GM23338 (cell line): ENCODE measurements at regions not wholly inside any gene's neighbourhood (a gene's known extent, or its start where the extent isn't known, plus 50 kb on each side); places are given as distances from the start of the nearest gene placed in this dataset.

ENCODE experiments used
- ATAC-seq: fragments of 200-7000 bp; cut with Tn5 transposase; 3 replicates; pipeline ENCODE4 v1.9.1; 2020
- DNase-seq: peaks from one replicate; pipeline ENCODE4 v3.0.0-alpha.2; 2015; ENCODE audit warnings: low spot score
- H2AFZ ChIP-seq: fragments of 200-600 bp; sonication (generic); 2 replicates; pipeline ENCODE4 v1.8.0; 2016; ENCODE audit warnings: antibody characterized with exemption, mild to moderate bottlenecking, moderate library complexity
- H3F3A ChIP-seq: fragments of 200-600 bp; sonication (generic); replicated peaks from 2 replicates; pipeline ENCODE4 v1.8.0; 2017; ENCODE audit warnings: antibody characterized with exemption, mixed run types, low read depth
- H3K27ac ChIP-seq: fragments of 200-600 bp; sonication (generic); 2 replicates; pipeline ENCODE4 v1.6.1; 2016; ENCODE audit warnings: low read depth
- H3K27me3 ChIP-seq: fragments of 200-600 bp; sonication (generic); 2 replicates; pipeline ENCODE4 v1.8.0; 2016; ENCODE audit warnings: mild to moderate bottlenecking, mixed run types, moderate library complexity; ENCODE audit not compliant: insufficient read depth
- H3K36me3 ChIP-seq: fragments of 200-600 bp; sonication (generic); 2 replicates; pipeline ENCODE4 v1.8.0; 2016; ENCODE audit warnings: mild to moderate bottlenecking; ENCODE audit not compliant: insufficient read depth
- H3K4me1 ChIP-seq: fragments of 200-600 bp; sonication (generic); 2 replicates; pipeline ENCODE4 v1.8.0; 2016; ENCODE audit warnings: mild to moderate bottlenecking, moderate library complexity; ENCODE audit not compliant: insufficient read depth
- H3K4me2 ChIP-seq: fragments of 200-600 bp; sonication (generic); 2 replicates; pipeline ENCODE4 v1.7.1; 2017; ENCODE audit warnings: mixed run types
- H3K4me3 ChIP-seq: fragments of 200-600 bp; sonication (generic); 2 replicates; pipeline ENCODE4 v1.6.1; 2016; ENCODE audit warnings: mixed run types
- H3K79me2 ChIP-seq: fragments of 200-600 bp; sonication (generic); replicated peaks from 2 replicates; pipeline ENCODE4 v1.8.0; 2017; ENCODE audit warnings: mild to moderate bottlenecking; ENCODE audit not compliant: insufficient read depth
- H3K9me2 ChIP-seq: fragments of 200-600 bp; sonication (generic); 2 replicates; pipeline ENCODE4 v1.8.0; 2017; ENCODE audit not compliant: insufficient read depth
- H4K20me1 ChIP-seq: fragments of 200-600 bp; sonication (generic); replicated peaks from 2 replicates; pipeline ENCODE4 v1.8.0; 2017; ENCODE audit warnings: mild to moderate bottlenecking; ENCODE audit not compliant: insufficient read depth
- H3K27ac Mint-ChIP-seq: 2 replicates; pipeline ENCODE4 v1.8.0; 2020; ENCODE audit warnings: inconsistent platforms, mild to moderate bottlenecking, moderate library complexity, mixed read lengths
- H3K27me3 Mint-ChIP-seq: 3 replicates; pipeline ENCODE4 v1.8.0; 2022; ENCODE audit warnings: low read depth, mild to moderate bottlenecking, moderate library complexity, mixed read lengths, inconsistent platforms; ENCODE audit not compliant: insufficient read depth, poor library complexity
- H3K36me3 Mint-ChIP-seq: 3 replicates; pipeline ENCODE4 v1.8.0; 2021; ENCODE audit warnings: low read depth, mild to moderate bottlenecking, inconsistent platforms, moderate library complexity, mixed read lengths
- H3K4me1 Mint-ChIP-seq: 3 replicates; pipeline ENCODE4 v1.8.0; 2020; ENCODE audit warnings: mild to moderate bottlenecking, inconsistent platforms, mixed read lengths
- H3K4me3 Mint-ChIP-seq: 3 replicates; pipeline ENCODE4 v1.8.0; 2021; ENCODE audit warnings: moderate library complexity, mild to moderate bottlenecking, inconsistent platforms, mixed read lengths
- H3K9me3 Mint-ChIP-seq: 3 replicates; pipeline ENCODE4 v1.8.0; 2020; ENCODE audit warnings: moderate library complexity, mild to moderate bottlenecking, inconsistent platforms, mixed read lengths
- CREB1 ChIP-seq: fragments of 250-450 bp; sonication (Bioruptor Pico); IDR thresholded peaks from 2 replicates; pipeline ENCODE4 v1.5.0; 2020; ENCODE audit warnings: low read depth, mild to moderate bottlenecking, moderate library complexity
- EZH2 ChIP-seq: fragments of 200-600 bp; sonication (generic); IDR thresholded peaks from one replicate; pipeline ENCODE4 v1.8.0; 2017; ENCODE audit warnings: antibody characterized with exemption, mild to moderate bottlenecking, low read depth; ENCODE audit not compliant: unreplicated experiment
- EZH2phosphoT487 ChIP-seq: fragments of 200-600 bp; sonication (generic); IDR thresholded peaks from one replicate; pipeline ENCODE4 v1.8.1; 2018; ENCODE audit warnings: antibody characterized with exemption; ENCODE audit not compliant: unreplicated experiment
- JUNB ChIP-seq: IDR thresholded peaks from one replicate; pipeline ENCODE4 v1.6.1; 2016; ENCODE audit warnings: antibody characterized with exemption; ENCODE audit not compliant: unreplicated experiment
- NANOG ChIP-seq: IDR thresholded peaks from 2 replicates; pipeline ENCODE4 v1.6.1; 2016; ENCODE audit warnings: antibody characterized with exemption, borderline replicate concordance
- POLR2AphosphoS5 ChIP-seq: IDR thresholded peaks from 2 replicates; pipeline ENCODE4 v1.6.1; 2016; ENCODE audit warnings: antibody characterized with exemption, low read depth
- STAT1 ChIP-seq: IDR thresholded peaks from one replicate; pipeline ENCODE4 v1.6.1; 2016; ENCODE audit warnings: antibody characterized with exemption; ENCODE audit not compliant: unreplicated experiment
- ZNF114 ChIP-seq: fragments of 250-450 bp; sonication (Bioruptor Pico); IDR thresholded peaks from 2 replicates; pipeline ENCODE4 v1.5.0; 2020; ENCODE audit warnings: mild to moderate bottlenecking, moderate library complexity
- ZNF331 ChIP-seq: fragments of 250-450 bp; sonication (Bioruptor Pico); IDR thresholded peaks from 2 replicates; pipeline ENCODE4 v1.5.0; 2020; ENCODE audit warnings: low read depth, mild to moderate bottlenecking, moderate library complexity
- TF ChIP-seq, protein P1 (sequence below): IDR thresholded peaks from one replicate; pipeline ENCODE4 v1.6.1; 2018; ENCODE audit warnings: antibody characterized with exemption; ENCODE audit not compliant: unreplicated experiment
- TF ChIP-seq, protein P2 (sequence below): IDR thresholded peaks from 2 replicates; pipeline ENCODE4 v1.6.1; 2016; ENCODE audit warnings: antibody characterized with exemption
- TF ChIP-seq, protein P3 (sequence below), 2 experiments: fragments of 200-600 bp in 1 of 2; sonication (generic) in 1 of 2; conservative IDR thresholded peaks; 2 replicates each; pipeline versions ENCODE4 v1.5.1 to v1.6.1; 2016 to 2017; ENCODE audit warnings: antibody characterized with exemption in 2 of 2, low read depth in 2 of 2, mild to moderate bottlenecking in 2 of 2, moderate library complexity in 1 of 2

DNA sequence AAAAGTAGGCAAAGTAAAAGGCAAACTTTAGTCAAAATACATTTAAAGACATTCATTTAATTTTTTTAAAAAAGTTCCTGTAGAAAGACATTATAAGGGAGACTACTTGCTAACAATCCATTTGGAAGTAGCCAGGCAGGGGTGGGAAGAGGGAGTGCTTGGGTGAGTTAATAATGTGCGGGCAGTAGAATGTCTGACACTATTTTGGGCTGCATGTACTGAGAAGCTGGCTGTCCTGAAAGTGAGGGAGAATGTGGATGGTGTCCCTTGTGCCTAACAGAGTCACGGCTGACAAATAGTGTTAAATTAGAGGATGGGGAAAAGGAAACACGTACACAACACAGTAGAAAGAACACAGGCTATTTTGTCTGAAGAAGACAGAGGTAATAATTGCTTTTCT, 142.5 kb downstream of the LCA5 start:
- TF ChIP-seq, protein P1, sequence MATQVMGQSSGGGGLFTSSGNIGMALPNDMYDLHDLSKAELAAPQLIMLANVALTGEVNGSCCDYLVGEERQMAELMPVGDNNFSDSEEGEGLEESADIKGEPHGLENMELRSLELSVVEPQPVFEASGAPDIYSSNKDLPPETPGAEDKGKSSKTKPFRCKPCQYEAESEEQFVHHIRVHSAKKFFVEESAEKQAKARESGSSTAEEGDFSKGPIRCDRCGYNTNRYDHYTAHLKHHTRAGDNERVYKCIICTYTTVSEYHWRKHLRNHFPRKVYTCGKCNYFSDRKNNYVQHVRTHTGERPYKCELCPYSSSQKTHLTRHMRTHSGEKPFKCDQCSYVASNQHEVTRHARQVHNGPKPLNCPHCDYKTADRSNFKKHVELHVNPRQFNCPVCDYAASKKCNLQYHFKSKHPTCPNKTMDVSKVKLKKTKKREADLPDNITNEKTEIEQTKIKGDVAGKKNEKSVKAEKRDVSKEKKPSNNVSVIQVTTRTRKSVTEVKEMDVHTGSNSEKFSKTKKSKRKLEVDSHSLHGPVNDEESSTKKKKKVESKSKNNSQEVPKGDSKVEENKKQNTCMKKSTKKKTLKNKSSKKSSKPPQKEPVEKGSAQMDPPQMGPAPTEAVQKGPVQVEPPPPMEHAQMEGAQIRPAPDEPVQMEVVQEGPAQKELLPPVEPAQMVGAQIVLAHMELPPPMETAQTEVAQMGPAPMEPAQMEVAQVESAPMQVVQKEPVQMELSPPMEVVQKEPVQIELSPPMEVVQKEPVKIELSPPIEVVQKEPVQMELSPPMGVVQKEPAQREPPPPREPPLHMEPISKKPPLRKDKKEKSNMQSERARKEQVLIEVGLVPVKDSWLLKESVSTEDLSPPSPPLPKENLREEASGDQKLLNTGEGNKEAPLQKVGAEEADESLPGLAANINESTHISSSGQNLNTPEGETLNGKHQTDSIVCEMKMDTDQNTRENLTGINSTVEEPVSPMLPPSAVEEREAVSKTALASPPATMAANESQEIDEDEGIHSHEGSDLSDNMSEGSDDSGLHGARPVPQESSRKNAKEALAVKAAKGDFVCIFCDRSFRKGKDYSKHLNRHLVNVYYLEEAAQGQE, result no peak
- TF ChIP-seq ZNF114 (CRISPR knock-in tag), result no peak
- TF ChIP-seq EZH2, result no peak
- no peak for TF ChIP-seq EZH2phosphoT487
- no peak for TF ChIP-seq JUNB
- no peak for TF ChIP-seq CREB1 (CRISPR knock-in tag)
- TF ChIP-seq POLR2AphosphoS5, result no peak
- TF ChIP-seq ZNF331, result no peak
- TF ChIP-seq NANOG, result no peak
- TF ChIP-seq, protein P2, sequence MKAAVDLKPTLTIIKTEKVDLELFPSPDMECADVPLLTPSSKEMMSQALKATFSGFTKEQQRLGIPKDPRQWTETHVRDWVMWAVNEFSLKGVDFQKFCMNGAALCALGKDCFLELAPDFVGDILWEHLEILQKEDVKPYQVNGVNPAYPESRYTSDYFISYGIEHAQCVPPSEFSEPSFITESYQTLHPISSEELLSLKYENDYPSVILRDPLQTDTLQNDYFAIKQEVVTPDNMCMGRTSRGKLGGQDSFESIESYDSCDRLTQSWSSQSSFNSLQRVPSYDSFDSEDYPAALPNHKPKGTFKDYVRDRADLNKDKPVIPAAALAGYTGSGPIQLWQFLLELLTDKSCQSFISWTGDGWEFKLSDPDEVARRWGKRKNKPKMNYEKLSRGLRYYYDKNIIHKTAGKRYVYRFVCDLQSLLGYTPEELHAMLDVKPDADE, result no peak
- Mint-ChIP-seq H3K9me3 (peaks cover 6% of the 10 kb centered on the region; the same call in 2 of the 3 replicates), H3K27ac (no peak overlapping the region), H3K4me3 (no peak overlapping the region), H3K27me3 (no peaks in the 10 kb centered on the region), H3K4me1 (no peaks in the 10 kb centered on the region), H3K36me3 (no peaks in the 10 kb centered on the region)
- Histone ChIP-seq H3K9me2 (peaks cover 11% of the 10 kb centered on the region), H3K27ac (no peak overlapping the region), H3K36me3 (no peaks in the 10 kb centered on the region), H3K4me1 (no peaks in the 10 kb centered on the region), H3K4me2 (no peak overlapping the region), H3K79me2 (no peaks in the 10 kb centered on the region), H4K20me1 (no peaks in the 10 kb centered on the region), H3F3A (no peaks in the 10 kb centered on the region), H3K4me3 (no peak overlapping the region), H3K27me3 (no peaks in the 10 kb centered on the region), H2AFZ (no peak overlapping the region)
- ATAC-seq (no peak), DNase-seq (no peak)

DNA sequence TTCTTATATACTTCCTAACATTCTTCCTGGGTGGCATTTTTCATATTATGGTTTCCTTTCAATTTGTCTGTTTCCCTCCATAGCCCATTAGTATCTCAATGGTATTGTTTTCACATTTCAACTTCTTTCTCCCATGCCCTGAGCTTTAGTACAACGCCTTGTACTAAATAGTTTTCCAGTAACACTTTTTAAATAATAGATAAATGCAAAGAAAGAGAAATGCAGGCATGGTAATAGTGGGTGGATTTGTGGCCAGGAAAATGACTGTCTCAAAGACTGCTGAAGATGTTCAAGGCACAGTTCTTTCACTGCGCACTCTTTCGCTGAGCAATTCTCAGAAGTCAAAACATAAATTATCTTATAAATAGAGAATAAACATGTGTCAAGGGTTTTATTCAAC, 145.1 kb downstream of the LCA5 start:
- Histone ChIP-seq H4K20me1 (no peaks in the 10 kb centered on the region), H3F3A (no peaks in the 10 kb centered on the region), H3K36me3 (no peaks in the 10 kb centered on the region), H3K27ac (no peak overlapping the region), H2AFZ (no peak overlapping the region), H3K9me2 (peaks cover 11% of the 10 kb centered on the region), H3K27me3 (no peaks in the 10 kb centered on the region), H3K4me1 (no peaks in the 10 kb centered on the region), H3K4me3 (no peak overlapping the region), H3K79me2 (no peaks in the 10 kb centered on the region), H3K4me2 (no peak overlapping the region)
- H3K9me3 Mint-ChIP-seq, result 0 out of 3 replicates have a peak, but pooled peaks cover 6% of the 10 kb centered on the region
- H3K4me1 Mint-ChIP-seq, result no peaks in the 10 kb centered on the region; the same call in 2 of the 3 replicates
- H3K36me3 Mint-ChIP-seq, result no peaks in the 10 kb centered on the region
- ATAC-seq, result no peak
- H3K27me3 Mint-ChIP-seq, result no peaks in the 10 kb centered on the region
- no peak for DNase-seq
- H3K4me3 Mint-ChIP-seq, result no peak overlapping the region
- no peak overlapping the region for H3K27ac Mint-ChIP-seq
- TF ChIP-seq ZNF114 (CRISPR knock-in tag) (no peak), JUNB (no peak), EZH2 (no peak), STAT1 (no peak)
- TF ChIP-seq, protein P3, sequence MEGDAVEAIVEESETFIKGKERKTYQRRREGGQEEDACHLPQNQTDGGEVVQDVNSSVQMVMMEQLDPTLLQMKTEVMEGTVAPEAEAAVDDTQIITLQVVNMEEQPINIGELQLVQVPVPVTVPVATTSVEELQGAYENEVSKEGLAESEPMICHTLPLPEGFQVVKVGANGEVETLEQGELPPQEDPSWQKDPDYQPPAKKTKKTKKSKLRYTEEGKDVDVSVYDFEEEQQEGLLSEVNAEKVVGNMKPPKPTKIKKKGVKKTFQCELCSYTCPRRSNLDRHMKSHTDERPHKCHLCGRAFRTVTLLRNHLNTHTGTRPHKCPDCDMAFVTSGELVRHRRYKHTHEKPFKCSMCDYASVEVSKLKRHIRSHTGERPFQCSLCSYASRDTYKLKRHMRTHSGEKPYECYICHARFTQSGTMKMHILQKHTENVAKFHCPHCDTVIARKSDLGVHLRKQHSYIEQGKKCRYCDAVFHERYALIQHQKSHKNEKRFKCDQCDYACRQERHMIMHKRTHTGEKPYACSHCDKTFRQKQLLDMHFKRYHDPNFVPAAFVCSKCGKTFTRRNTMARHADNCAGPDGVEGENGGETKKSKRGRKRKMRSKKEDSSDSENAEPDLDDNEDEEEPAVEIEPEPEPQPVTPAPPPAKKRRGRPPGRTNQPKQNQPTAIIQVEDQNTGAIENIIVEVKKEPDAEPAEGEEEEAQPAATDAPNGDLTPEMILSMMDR (conservative IDR thresholded peaks at IDR 0.05; ENCODE audit: low read depth in 2 of 2), result no peak
- TF ChIP-seq, protein P1, result no peak
